Superior temporal gyrus (tissue), 1 donor: ENCODE measurements at regions not wholly inside any gene's neighbourhood (a gene's known extent, or its start where the extent isn't known, plus 50 kb on each side); places are given as distances from the start of the nearest gene placed in this dataset.

ENCODE experiments used
- DNase-seq: peaks from one replicate; pipeline ENCODE4 v3.0.0-alpha.2; 2016; ENCODE audit errors: extremely low spot score

- DNase-seq: no peak
These were observed 192.3 kb upstream of the MAF start for GRCh38 chr16:79792664-79793351.

- no peak for DNase-seq
These were observed 191.5 kb upstream of the MAF start for GRCh38 chr16:79792076-79792475.

- DNase-seq: no peak
These were observed 190.3 kb upstream of the MAF start for GRCh38 chr16:79790854-79791253.

GRCh38 chr16:79788949-79789348, 188.4 kb upstream of the MAF start:
- no peak for DNase-seq

- DNase-seq: no peak
These were observed 185.9 kb upstream of the MAF start for GRCh38 chr16:79786389-79786788.

GRCh38 chr16:79784007-79784406, 183.5 kb upstream of the MAF start:
- no peak for DNase-seq

- DNase-seq: no peak
These were observed 177.1 kb upstream of the MAF start for GRCh38 chr16:79777679-79778078.

- no peak for DNase-seq
These were observed 175.8 kb upstream of the MAF start for GRCh38 chr16:79776243-79776847.

- DNase-seq: no peak
These were observed 172.2 kb upstream of the MAF start for GRCh38 chr16:79772784-79773183.

GRCh38 chr16:79772048-79772447, 171.5 kb upstream of the MAF start:
- no peak for DNase-seq

- peak; percentile 83 for DNase-seq
These were observed 169.9 kb upstream of the MAF start for GRCh38 chr16:79770244-79771064.

- DNase-seq: no peak
These were observed 169.3 kb upstream of the MAF start for GRCh38 chr16:79769928-79770243.

GRCh38 chr16:79769270-79769927, 168.9 kb upstream of the MAF start:
- no peak for DNase-seq

GRCh38 chr16:79768276-79768970, 167.9 kb upstream of the MAF start:
- peak; percentile 45 for DNase-seq

- peak; percentile 50 for DNase-seq
These were observed 167.1 kb upstream of the MAF start for GRCh38 chr16:79767421-79768275.

- DNase-seq: no peak
These were observed 165.4 kb upstream of the MAF start for GRCh38 chr16:79765901-79766394.

- no peak for DNase-seq
These were observed 164.9 kb upstream of the MAF start for GRCh38 chr16:79765431-79765830.

- no peak for DNase-seq
These were observed 164.0 kb upstream of the MAF start for GRCh38 chr16:79764415-79765110.

GRCh38 chr16:79762217-79762616, 161.7 kb upstream of the MAF start:
- DNase-seq: no peak
